ENCODE measurements at regions not wholly inside any gene's neighbourhood (a gene's known extent, or its start where the extent isn't known, plus 50 kb on each side); places are given as distances from the start of the nearest gene placed in this dataset.

GRCh38 chr2:120923426-120923825, 187.8 kb downstream of the GLI2 start:
- TF ChIP-seq TCF7 (CRISPR knock-in tag; IDR thresholded peaks at IDR 0.05; ENCODE audit: low read depth) (no peak), ETV6 (CRISPR knock-in tag; IDR thresholded peaks at IDR 0.05) (no peak), CTCF (IDR thresholded peaks at IDR 0.05) (no peak), TEAD4 (CRISPR knock-in tag; IDR thresholded peaks at IDR 0.05) (no peak)
- TF ChIP-seq, protein P1, sequence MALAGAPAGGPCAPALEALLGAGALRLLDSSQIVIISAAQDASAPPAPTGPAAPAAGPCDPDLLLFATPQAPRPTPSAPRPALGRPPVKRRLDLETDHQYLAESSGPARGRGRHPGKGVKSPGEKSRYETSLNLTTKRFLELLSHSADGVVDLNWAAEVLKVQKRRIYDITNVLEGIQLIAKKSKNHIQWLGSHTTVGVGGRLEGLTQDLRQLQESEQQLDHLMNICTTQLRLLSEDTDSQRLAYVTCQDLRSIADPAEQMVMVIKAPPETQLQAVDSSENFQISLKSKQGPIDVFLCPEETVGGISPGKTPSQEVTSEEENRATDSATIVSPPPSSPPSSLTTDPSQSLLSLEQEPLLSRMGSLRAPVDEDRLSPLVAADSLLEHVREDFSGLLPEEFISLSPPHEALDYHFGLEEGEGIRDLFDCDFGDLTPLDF (CRISPR knock-in tag; IDR thresholded peaks at IDR 0.05), result no peak
- TF ChIP-seq, protein P2, sequence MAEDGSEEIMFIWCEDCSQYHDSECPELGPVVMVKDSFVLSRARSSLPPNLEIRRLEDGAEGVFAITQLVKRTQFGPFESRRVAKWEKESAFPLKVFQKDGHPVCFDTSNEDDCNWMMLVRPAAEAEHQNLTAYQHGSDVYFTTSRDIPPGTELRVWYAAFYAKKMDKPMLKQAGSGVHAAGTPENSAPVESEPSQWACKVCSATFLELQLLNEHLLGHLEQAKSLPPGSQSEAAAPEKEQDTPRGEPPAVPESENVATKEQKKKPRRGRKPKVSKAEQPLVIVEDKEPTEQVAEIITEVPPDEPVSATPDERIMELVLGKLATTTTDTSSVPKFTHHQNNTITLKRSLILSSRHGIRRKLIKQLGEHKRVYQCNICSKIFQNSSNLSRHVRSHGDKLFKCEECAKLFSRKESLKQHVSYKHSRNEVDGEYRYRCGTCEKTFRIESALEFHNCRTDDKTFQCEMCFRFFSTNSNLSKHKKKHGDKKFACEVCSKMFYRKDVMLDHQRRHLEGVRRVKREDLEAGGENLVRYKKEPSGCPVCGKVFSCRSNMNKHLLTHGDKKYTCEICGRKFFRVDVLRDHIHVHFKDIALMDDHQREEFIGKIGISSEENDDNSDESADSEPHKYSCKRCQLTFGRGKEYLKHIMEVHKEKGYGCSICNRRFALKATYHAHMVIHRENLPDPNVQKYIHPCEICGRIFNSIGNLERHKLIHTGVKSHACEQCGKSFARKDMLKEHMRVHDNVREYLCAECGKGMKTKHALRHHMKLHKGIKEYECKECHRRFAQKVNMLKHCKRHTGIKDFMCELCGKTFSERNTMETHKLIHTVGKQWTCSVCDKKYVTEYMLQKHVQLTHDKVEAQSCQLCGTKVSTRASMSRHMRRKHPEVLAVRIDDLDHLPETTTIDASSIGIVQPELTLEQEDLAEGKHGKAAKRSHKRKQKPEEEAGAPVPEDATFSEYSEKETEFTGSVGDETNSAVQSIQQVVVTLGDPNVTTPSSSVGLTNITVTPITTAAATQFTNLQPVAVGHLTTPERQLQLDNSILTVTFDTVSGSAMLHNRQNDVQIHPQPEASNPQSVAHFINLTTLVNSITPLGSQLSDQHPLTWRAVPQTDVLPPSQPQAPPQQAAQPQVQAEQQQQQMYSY (CRISPR knock-in tag; IDR thresholded peaks at IDR 0.05), result no peak
